ENCODE measurements at regions not wholly inside any gene's neighbourhood (a gene's known extent, or its start where the extent isn't known, plus 50 kb on each side); places are given as distances from the start of the nearest gene placed in this dataset.

- Histone ChIP-seq H2AFZ (ENCODE audit: control insufficient read depth, low read length) (no peak overlapping the region), H3K36me3 (ENCODE audit: control insufficient read depth in 2 of 2, extremely low read depth in 1 of 2, insufficient read depth in 2 of 2, low read length in 2 of 2) (no peaks in the 10 kb centered on the region), H3K9me1 (ENCODE audit: control insufficient read depth, extremely low read depth, insufficient read depth, low read length) (no peaks in the 10 kb centered on the region), H4K20me1 (ENCODE audit: control insufficient read depth, extremely low read depth, insufficient read depth, low read length) (no peaks in the 10 kb centered on the region), H3K4me1 (ENCODE audit: control insufficient read depth, extremely low read depth, insufficient read depth, low read length) (no peaks in the 10 kb centered on the region), H3K79me2 (ENCODE audit: control insufficient read depth, insufficient read depth, low read length) (no peaks in the 10 kb centered on the region), H3K27me3 (ENCODE audit: control insufficient read depth, extremely low read depth, insufficient read depth, low read length) (no peaks in the 10 kb centered on the region), H3K9me3 (ENCODE audit: control insufficient read depth, low read depth, low read length) (no peaks in the 10 kb centered on the region), H3K4me3 (ENCODE audit: control insufficient read depth in 2 of 3, extremely low read depth in 1 of 3, insufficient read depth in 2 of 3, low read depth in 1 of 3, low read length in 3 of 3) (no peak overlapping the region), H3K4me2 (ENCODE audit: control insufficient read depth, extremely low read depth, insufficient read depth, low read depth, low read length) (no peak overlapping the region), H3K9ac (ENCODE audit: control insufficient read depth, extremely low read depth, insufficient read depth, low read length) (no peak overlapping the region), H3K27ac (ENCODE audit: control insufficient read depth, insufficient read depth, low read length) (no peak overlapping the region)
- dilution Hi-C loops (cut with MboI; ENCODE audit: extremely low pct_ligation_motif_present, low sequenced_read_pairs) = no loop called here
- FAIRE-seq = no peak
- DNase-seq (ENCODE audit: low read depth, low spot score) = no peak
- no peak for TF ChIP-seq CTCF (optimal IDR thresholded peaks at IDR 0.05 in 1 of 3, IDR thresholded peaks at IDR 0.05 in 1 of 3, conservative IDR thresholded peaks at IDR 0.05 in 1 of 3; ENCODE audit: extremely low read depth in 1 of 3, insufficient read depth in 2 of 3, low read length in 3 of 3)
- no peak for TF ChIP-seq EZH2 (IDR thresholded peaks at IDR 0.05; ENCODE audit: low read length)
These were observed 208.3 kb downstream of the RGS9 start for GRCh38 chr17:65345261-65346005.

- H3K9me1 ChIP-seq (ENCODE audit: control insufficient read depth, extremely low read depth, insufficient read depth, low read length) = no peaks in the 10 kb centered on the region
- H3K4me3 ChIP-seq (ENCODE audit: control insufficient read depth in 2 of 3, extremely low read depth in 1 of 3, insufficient read depth in 2 of 3, low read depth in 1 of 3, low read length in 3 of 3) = no peak overlapping the region
- no peak overlapping the region for H3K4me2 ChIP-seq (ENCODE audit: control insufficient read depth, extremely low read depth, insufficient read depth, low read depth, low read length)
- H4K20me1 ChIP-seq (ENCODE audit: control insufficient read depth, extremely low read depth, insufficient read depth, low read length) = no peaks in the 10 kb centered on the region
- H3K27me3 ChIP-seq (ENCODE audit: control insufficient read depth, extremely low read depth, insufficient read depth, low read length) = no peaks in the 10 kb centered on the region
- no peak overlapping the region for H3K27ac ChIP-seq (ENCODE audit: control insufficient read depth, insufficient read depth, low read length)
- H3K4me1 ChIP-seq (ENCODE audit: control insufficient read depth, extremely low read depth, insufficient read depth, low read length) = no peaks in the 10 kb centered on the region
- H2AFZ ChIP-seq (ENCODE audit: control insufficient read depth, low read length) = no peak overlapping the region
- TF ChIP-seq EZH2 (IDR thresholded peaks at IDR 0.05; ENCODE audit: low read length) = no peak
- no peak for FAIRE-seq
- H3K36me3 ChIP-seq (ENCODE audit: control insufficient read depth in 2 of 2, extremely low read depth in 1 of 2, insufficient read depth in 2 of 2, low read length in 2 of 2) = no peaks in the 10 kb centered on the region
- H3K79me2 ChIP-seq (ENCODE audit: control insufficient read depth, insufficient read depth, low read length) = no peaks in the 10 kb centered on the region
- H3K9me3 ChIP-seq (ENCODE audit: control insufficient read depth, low read depth, low read length) = no peaks in the 10 kb centered on the region
- DNase-seq (ENCODE audit: low read depth, low spot score) = no peak
- dilution Hi-C loops (cut with MboI; ENCODE audit: extremely low pct_ligation_motif_present, low sequenced_read_pairs) = no loop called here
- no peak overlapping the region for H3K9ac ChIP-seq (ENCODE audit: control insufficient read depth, extremely low read depth, insufficient read depth, low read length)
These were observed 203.2 kb downstream of the RGS9 start for GRCh38 chr17:65340401-65340800.

GRCh38 chr17:65334406-65334805 is 197.2 kb downstream of the RGS9 start:
- no peaks in the 10 kb centered on the region for H3K9me1 ChIP-seq (ENCODE audit: control insufficient read depth, extremely low read depth, insufficient read depth, low read length)
- H3K36me3 ChIP-seq (ENCODE audit: control insufficient read depth in 2 of 2, extremely low read depth in 1 of 2, insufficient read depth in 2 of 2, low read length in 2 of 2) = no peaks in the 10 kb centered on the region
- no peaks in the 10 kb centered on the region for H3K27me3 ChIP-seq (ENCODE audit: control insufficient read depth, extremely low read depth, insufficient read depth, low read length)
- H3K79me2 ChIP-seq (ENCODE audit: control insufficient read depth, insufficient read depth, low read length) = no peaks in the 10 kb centered on the region
- no peak overlapping the region for H3K4me3 ChIP-seq (ENCODE audit: control insufficient read depth in 2 of 3, extremely low read depth in 1 of 3, insufficient read depth in 2 of 3, low read depth in 1 of 3, low read length in 3 of 3)
- no peak for DNase-seq (ENCODE audit: low read depth, low spot score)
- no peak overlapping the region for H3K4me2 ChIP-seq (ENCODE audit: control insufficient read depth, extremely low read depth, insufficient read depth, low read depth, low read length)
- no peak overlapping the region for H3K27ac ChIP-seq (ENCODE audit: control insufficient read depth, insufficient read depth, low read length)
- TF ChIP-seq EZH2 (IDR thresholded peaks at IDR 0.05; ENCODE audit: low read length) (no peak), CTCF (optimal IDR thresholded peaks at IDR 0.05 in 1 of 3, IDR thresholded peaks at IDR 0.05 in 1 of 3, conservative IDR thresholded peaks at IDR 0.05 in 1 of 3; ENCODE audit: extremely low read depth in 1 of 3, insufficient read depth in 2 of 3, low read length in 3 of 3) (no peak)
- no peaks in the 10 kb centered on the region for H4K20me1 ChIP-seq (ENCODE audit: control insufficient read depth, extremely low read depth, insufficient read depth, low read length)
- no peak overlapping the region for H3K9ac ChIP-seq (ENCODE audit: control insufficient read depth, extremely low read depth, insufficient read depth, low read length)
- FAIRE-seq = no peak
- no peak overlapping the region for H2AFZ ChIP-seq (ENCODE audit: control insufficient read depth, low read length)
- dilution Hi-C loops (cut with MboI; ENCODE audit: extremely low pct_ligation_motif_present, low sequenced_read_pairs) = no loop called here
- no peaks in the 10 kb centered on the region for H3K4me1 ChIP-seq (ENCODE audit: control insufficient read depth, extremely low read depth, insufficient read depth, low read length)
- H3K9me3 ChIP-seq (ENCODE audit: control insufficient read depth, low read depth, low read length) = no peaks in the 10 kb centered on the region
